Activated naive CD8-positive, alpha-beta T cell treated with anti-CD3 and anti-CD28 coated beads for 36 hours (primary cell): ENCODE measurements at regions not wholly inside any gene's neighbourhood (a gene's known extent, or its start where the extent isn't known, plus 50 kb on each side); places are given as distances from the start of the nearest gene placed in this dataset.

Source experiments
- DNase-seq: peaks from one replicate; pipeline ENCODE4 v3.0.0; 2021
- H3K27ac Mint-ChIP-seq: one replicate; pipeline ENCODE4 v1.8.0; 2022; ENCODE audit warnings: mild to moderate bottlenecking, moderate library complexity, mixed read lengths
- H3K27me3 Mint-ChIP-seq: one replicate; pipeline ENCODE4 v1.8.0; 2022; ENCODE audit warnings: mild to moderate bottlenecking, mixed read lengths
- H3K36me3 Mint-ChIP-seq: one replicate; pipeline ENCODE4 v1.8.0; 2021; ENCODE audit warnings: mild to moderate bottlenecking, mixed read lengths
- H3K4me1 Mint-ChIP-seq: one replicate; pipeline ENCODE4 v1.8.0; 2021; ENCODE audit warnings: mixed read lengths
- H3K4me3 Mint-ChIP-seq: one replicate; pipeline ENCODE4 v1.8.0; 2022; ENCODE audit warnings: mild to moderate bottlenecking, moderate library complexity, mixed read lengths
- H3K9me3 Mint-ChIP-seq: one replicate; pipeline ENCODE4 v1.8.0; 2022; ENCODE audit warnings: mixed read lengths

DNA sequence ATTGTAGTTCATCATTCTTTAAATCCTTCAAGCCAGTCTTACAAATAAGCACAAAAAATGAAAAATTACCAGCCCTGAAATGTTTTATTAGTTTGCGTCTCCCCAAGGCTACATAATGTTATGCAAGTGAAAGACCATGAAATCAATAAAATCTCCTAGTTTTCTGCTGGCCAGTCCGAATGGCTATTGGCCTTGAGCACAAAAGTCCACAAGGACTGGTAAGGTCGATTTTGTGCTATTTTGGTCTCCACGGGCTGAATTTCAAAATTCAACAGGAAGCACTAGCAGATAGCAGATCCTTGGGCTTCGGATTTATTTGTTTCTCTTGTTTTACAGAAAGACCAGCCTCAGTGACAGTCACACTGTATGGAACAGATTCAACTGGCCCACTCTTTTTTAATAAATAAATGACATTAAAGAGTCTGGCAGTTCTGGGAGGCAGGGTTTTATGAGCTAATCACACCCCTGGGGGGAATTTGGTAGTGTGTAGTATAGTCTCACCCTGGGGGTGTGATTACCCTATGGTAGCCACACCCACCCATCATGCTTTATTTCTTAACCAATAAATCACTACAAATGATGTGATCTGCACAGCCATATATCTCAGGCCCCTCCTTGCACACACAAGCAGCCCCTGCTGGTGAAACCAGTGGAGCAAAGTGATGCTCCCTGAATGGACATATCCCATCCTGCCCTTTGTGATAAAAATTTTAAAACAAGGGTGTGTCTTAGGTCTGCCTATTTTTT is 51.1 kb upstream of the TMEM33 start:
- no peak overlapping the region for H3K27ac Mint-ChIP-seq
- H3K36me3 Mint-ChIP-seq = no peaks in the 10 kb centered on the region
- peaks cover 51% of the 10 kb centered on the region for H3K27me3 Mint-ChIP-seq
- no peak overlapping the region for H3K4me3 Mint-ChIP-seq
- H3K4me1 Mint-ChIP-seq = peaks cover 19% of the 10 kb centered on the region
- H3K9me3 Mint-ChIP-seq = no peaks in the 10 kb centered on the region
- no peak for DNase-seq

DNA sequence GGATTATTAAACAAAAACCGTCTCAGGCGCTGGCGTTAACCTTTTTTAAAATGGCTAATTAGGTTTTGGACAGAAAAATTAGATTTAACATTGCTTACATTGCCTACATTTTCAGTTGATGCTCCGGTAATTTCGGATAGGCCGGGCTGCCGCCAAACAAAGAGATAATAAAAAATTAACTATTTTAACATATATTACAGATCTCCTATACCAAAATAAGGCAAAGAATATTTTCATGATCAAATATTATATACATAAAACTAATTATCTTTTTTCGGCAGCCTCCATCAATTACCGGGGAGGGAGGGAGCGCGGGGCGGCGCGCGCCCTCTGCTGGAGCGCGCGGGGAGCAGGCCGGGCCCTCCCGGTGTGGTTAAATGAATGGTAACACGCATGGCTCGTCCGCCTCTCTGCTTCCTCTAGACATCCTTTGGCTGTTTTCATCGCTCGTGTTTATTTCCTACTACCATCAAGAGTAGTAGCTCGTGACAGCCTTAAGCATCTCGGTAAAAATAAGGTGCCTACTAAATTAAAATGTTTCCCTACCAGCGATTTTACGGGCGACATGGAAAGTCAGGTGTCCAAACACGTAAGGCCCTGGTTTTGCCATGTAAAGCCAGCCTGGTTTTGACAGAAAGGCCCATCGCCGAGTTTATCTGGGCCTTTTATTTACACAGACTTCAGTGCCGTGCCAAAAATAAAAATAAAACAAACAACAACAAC is 52.4 kb upstream of the TMEM33 start:
- Mint-ChIP-seq H3K27me3 (peaks cover 62% of the 10 kb centered on the region), H3K4me1 (peaks cover 20% of the 10 kb centered on the region), H3K27ac (no peak overlapping the region), H3K9me3 (no peaks in the 10 kb centered on the region), H3K36me3 (no peaks in the 10 kb centered on the region), H3K4me3 (peak overlapping the region; percentile 50)
- peak; percentile 51 for DNase-seq

DNA sequence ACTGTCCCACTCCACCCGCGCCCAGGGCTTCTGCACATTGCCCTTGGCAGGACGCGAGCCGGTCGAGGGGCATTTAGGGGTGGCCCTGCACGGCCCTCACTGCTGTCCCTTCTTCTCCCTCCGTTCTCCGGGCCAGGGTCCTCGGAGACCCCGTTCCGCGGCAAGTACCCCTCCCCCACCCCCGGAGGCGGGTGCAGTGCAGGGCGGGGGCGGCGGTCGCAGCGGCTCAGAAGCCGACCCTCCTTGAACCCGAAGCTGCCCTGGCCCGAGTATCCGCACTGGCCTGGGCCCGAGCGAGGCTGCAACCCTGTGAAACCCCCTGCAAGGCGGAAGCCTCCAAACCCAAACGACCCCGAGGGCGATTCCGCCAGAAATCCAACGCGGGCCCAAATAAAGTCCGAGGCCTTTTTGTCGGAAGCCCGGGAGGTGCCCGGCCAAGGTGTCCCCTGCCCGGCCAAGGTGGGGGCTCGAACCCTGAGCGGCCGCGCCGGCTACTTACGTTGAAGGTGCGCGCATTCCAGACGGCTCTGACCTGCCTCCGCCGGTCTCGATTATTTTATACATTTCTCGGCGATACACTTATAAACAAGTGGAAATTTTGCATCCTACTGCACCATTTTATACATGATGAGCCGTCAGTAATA is 53.1 kb upstream of the TMEM33 start:
- Mint-ChIP-seq H3K9me3 (no peaks in the 10 kb centered on the region), H3K27me3 (peaks cover 67% of the 10 kb centered on the region), H3K27ac (no peak overlapping the region), H3K4me1 (peaks cover 20% of the 10 kb centered on the region), H3K36me3 (no peaks in the 10 kb centered on the region), H3K4me3 (peak overlapping the region; percentile 50)
- DNase-seq = no peak

DNA sequence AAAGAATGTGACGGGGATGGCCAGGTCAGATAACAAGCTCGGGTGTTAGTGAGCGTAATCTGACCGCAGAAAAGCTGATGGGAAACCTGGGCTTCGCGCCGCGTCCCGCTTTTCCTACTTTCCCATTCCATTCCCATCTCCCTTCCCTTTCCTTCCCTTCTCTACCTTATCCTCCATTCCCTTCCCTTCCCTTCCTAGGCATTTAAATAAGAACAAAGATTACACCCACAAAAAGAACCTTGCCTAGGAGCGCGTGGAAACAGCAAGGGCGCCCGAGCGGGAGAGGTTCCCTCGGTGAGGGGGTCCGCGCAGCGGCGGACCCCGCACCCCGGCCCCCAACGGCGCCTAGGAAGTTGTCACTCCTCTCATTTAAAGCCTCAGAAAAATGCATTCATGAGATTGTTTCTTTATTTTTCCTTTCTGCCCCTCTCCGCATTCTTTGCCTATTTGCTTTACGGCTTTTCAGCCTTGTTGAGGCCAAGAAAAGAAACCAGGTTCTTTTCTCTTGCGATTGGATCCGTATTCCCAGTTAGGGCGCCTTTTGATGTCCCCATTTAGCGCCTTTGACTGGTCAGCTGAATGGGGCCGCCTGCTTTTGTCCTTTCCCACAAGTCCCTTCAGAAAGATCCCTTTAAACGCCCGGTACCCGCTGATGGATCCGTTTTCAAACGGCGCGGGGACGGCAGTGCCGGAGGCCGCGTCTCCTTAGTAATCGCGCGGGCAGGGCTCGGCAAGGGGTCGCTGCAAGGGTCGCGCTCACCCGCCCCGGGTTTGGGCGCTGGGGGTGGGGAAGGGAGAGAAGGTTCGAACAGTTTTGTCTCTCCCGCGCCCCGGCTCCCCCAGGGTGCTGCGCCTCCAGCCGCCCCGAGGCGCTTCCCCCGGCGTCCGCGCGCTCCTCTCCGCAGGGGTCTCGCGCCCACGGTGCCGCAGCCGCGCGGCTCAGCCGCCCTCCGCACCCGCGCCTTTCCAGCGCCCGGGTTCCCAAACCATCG is 54.1 kb upstream of the TMEM33 start:
- Mint-ChIP-seq H3K36me3 (no peaks in the 10 kb centered on the region), H3K4me3 (peak overlapping the region; percentile 57), H3K27ac (no peak overlapping the region), H3K9me3 (no peaks in the 10 kb centered on the region), H3K27me3 (peaks cover 71% of the 10 kb centered on the region), H3K4me1 (peaks cover 20% of the 10 kb centered on the region)
- no peak for DNase-seq

DNA sequence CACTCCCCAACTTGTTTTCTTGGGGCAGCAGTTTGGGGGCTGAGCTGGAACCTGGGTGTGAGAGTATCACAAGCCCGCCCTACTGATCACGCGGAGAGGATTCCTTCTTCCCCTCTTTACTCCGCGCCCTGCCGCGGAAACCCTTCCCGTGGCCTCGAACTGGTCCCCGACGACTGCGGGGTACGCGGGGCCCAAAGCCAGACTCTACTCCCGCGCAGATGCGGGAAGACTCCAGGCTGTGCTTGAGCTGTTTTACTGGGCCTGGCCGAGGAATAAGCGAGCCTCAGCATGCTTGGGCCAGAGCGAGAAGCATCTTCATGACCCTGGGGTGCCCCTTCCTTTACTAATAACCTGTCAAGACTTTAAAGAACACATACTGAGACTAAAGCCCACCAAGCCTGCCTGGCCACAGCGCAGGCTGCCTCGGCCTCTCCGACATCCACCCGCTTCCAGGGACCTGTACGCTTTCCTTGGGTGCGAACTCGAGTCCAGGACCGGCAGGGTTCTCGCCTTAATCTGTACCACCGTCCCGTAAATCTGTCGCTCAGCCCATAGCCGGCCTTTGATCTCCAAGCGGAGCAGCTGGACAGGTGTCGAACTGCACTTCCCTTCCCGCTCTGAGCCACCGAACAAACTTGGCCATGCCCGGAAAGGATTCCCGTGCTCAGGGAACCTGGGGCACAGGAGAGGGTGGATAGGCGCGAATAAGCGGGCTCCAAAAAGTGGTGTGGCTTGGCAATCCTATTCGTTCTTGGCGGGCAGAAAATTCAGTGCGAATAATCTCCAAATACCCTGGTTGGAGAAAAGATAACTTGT is 55.0 kb upstream of the TMEM33 start:
- DNase-seq = no peak
- Mint-ChIP-seq H3K27me3 (peaks cover 80% of the 10 kb centered on the region), H3K4me1 (peaks cover 20% of the 10 kb centered on the region), H3K36me3 (no peaks in the 10 kb centered on the region), H3K9me3 (no peaks in the 10 kb centered on the region), H3K27ac (no peak overlapping the region), H3K4me3 (no peak overlapping the region)

DNA sequence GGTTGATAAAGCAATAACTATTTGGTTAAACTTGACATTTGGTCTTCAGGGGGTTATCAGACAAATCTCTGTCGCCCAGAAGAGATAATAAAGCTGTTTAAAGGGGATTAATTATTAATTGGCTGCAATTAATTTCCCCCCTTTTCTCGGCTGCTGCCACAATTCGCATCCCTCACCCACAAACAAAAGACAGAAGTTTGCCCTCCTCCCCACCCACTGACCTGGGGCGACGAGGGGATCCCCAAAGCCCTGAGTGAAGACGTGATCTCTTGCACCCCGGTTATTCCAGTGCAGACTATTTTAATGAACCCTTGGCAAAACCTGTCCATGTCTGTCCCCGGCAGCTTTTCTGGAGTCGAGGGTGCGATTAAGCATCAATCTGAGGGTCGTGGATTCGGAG is 55.7 kb upstream of the TMEM33 start:
- Mint-ChIP-seq H3K36me3 (no peaks in the 10 kb centered on the region), H3K27me3 (peaks cover 87% of the 10 kb centered on the region), H3K27ac (no peak overlapping the region), H3K9me3 (no peaks in the 10 kb centered on the region), H3K4me1 (peaks cover 20% of the 10 kb centered on the region), H3K4me3 (no peak overlapping the region)
- DNase-seq = no peak

DNA sequence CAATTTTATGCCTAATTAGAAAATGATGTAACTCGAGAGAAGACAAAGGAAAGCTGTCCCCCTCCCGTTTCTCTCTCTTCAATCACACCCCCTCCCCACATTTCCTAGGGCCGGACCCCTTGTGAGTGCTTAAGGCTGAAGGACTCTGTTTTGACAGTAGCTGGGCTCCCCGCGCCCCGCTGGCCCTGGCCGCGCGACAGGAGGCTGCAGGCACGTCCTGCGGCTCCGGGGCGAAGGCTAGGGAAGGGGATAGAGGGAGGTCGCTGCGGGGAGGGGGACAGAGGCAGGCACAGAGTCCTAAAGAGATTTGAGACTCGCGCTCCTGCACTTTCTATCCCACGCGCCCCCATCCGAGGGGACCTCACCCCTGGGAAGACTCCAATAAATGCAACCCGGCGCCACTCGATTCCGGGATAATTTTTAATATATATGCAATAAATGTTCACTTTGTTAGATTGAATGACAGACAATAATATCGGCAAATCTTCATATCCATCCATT is 56.2 kb upstream of the TMEM33 start:
- peaks cover 92% of the 10 kb centered on the region for H3K27me3 Mint-ChIP-seq

DNA sequence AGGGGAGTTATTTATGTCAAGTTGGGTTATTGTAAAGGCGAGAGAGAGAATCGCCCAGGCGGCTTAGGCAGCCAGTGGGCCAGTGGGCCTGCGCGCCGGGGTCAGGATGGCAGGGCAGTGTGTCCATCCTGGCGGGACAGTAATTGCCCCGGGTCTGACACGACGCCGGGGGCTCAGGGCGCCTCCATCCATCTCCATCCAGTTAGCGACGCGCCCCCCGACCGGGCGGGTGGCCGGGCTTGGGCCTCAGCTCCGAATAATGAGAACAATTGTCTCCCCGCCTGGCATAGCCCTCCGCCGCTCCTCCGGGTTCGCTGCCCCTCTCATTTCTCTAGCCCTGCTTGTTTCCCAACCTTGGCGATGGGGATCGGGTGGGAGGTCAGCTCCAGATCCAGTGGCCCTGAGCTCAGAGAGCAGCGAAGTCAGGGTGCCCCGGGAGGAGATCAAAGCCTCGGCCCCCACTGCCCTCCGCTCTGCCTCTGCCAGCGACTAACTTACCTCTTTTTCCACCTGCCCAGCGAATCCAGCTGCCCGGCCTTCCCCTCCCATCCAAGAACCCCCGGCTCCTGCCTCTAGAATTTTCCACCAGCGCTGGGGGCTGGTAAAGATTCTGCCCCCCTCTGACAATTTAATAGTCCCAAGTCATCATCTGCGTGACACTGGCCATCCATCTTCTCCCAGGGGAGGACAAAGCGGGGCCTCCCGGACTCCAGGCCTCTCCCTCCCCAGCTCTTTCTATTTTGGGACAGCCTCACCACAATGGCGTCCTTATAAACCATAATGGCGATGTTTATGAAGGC is 56.9 kb upstream of the TMEM33 start:
- Mint-ChIP-seq H3K4me1 (peaks cover 20% of the 10 kb centered on the region), H3K4me3 (no peak overlapping the region), H3K27me3 (peaks cover 95% of the 10 kb centered on the region), H3K9me3 (no peaks in the 10 kb centered on the region), H3K27ac (no peak overlapping the region), H3K36me3 (no peaks in the 10 kb centered on the region)
- no peak for DNase-seq

More for the DNA sequence above, 56.2 kb upstream of the TMEM33 start:
- H3K9me3 Mint-ChIP-seq = no peaks in the 10 kb centered on the region
- no peak overlapping the region for H3K27ac Mint-ChIP-seq
- peaks cover 20% of the 10 kb centered on the region for H3K4me1 Mint-ChIP-seq
- DNase-seq = no peak
- no peaks in the 10 kb centered on the region for H3K36me3 Mint-ChIP-seq
- H3K4me3 Mint-ChIP-seq = no peak overlapping the region

DNA sequence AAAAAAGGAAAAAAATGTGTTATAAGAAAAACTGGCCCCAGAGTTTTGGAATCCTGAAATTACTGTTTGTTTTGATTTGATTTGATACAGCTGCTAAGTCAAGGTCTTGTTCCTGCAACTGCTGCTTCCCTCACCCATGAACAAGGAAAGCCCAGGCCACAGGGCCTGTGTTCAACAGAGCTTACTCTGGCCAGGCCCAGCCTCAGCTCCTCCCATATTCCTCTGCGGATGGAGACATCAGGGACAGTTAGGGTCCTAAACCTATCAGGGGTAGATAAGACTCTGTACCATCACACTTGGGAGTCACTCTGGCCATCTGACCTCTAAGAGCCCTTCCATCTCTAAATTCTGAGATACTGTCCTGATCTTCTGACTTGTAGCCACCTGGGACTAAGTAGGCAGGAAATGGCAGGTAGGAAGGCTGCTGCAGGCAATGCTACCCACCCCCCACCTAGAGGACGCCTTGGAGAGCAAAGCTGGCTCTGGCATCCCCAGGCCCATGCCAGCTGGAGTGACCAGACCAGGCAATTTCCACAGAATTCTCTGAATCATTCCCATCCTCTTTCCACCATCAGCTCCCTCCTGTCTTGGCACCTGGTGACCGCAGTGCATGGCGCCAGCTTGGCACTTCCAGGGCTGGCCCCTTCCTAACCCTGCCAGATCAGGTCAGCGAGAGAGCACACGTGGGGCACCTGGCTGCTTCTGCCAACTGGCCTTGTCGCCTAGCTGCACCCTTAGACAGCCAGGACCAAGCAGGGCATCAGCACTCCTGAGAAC is 58.0 kb upstream of the TMEM33 start:
- Mint-ChIP-seq H3K27me3 (peaks cover 99% of the 10 kb centered on the region), H3K4me3 (no peak overlapping the region), H3K27ac (no peak overlapping the region), H3K36me3 (no peaks in the 10 kb centered on the region), H3K9me3 (no peaks in the 10 kb centered on the region), H3K4me1 (peaks cover 18% of the 10 kb centered on the region)
- no peak for DNase-seq

DNA sequence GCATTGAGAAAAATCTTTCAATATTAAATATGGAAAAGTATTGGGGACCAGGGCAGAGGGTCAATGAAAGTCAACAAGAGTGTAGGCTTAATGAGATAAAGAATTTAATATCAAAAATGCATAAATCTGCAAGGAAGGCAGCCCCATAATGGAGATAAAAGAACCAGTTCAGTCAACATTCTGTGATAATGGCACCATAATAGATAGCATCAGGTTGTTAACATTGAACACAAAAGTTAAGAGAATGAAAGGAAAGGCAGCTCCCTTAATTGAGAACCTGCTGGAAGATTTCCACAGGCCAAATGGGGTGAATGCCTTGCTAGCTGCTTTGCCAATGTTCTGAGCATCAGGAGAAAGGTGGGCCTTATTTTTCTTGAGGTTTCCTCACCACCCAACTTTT is 60.4 kb upstream of the TMEM33 start:
- peaks cover 98% of the 10 kb centered on the region for H3K27me3 Mint-ChIP-seq
- H3K4me3 Mint-ChIP-seq = no peak overlapping the region
- no peaks in the 10 kb centered on the region for H3K36me3 Mint-ChIP-seq
- peaks cover 6% of the 10 kb centered on the region for H3K4me1 Mint-ChIP-seq
- no peaks in the 10 kb centered on the region for H3K9me3 Mint-ChIP-seq
- no peak for DNase-seq
- no peak overlapping the region for H3K27ac Mint-ChIP-seq

DNA sequence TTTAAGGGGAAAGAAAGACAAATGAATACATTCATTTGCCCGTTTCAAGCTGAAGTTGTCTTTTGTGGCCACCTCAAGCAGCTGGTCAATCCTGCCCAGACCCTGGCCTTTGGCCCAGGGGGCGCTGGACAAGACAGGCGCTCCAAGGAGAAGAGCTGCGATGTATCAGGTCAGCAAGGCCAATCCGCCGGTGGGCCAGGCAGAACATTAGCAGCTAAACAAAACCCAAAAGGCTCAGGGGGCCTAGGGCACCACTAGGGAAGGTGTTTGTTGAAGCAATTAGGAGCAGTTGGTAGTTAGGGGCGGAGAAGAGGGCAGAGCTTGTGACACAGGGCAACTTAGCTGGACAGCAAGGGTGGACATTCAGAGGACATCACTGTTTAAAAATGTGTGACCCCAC is 60.8 kb upstream of the TMEM33 start:
- Mint-ChIP-seq H3K36me3 (no peaks in the 10 kb centered on the region), H3K27me3 (peaks cover 96% of the 10 kb centered on the region), H3K27ac (no peak overlapping the region), H3K4me1 (peaks cover 3% of the 10 kb centered on the region), H3K4me3 (no peak overlapping the region), H3K9me3 (no peaks in the 10 kb centered on the region)
- DNase-seq = no peak

DNA sequence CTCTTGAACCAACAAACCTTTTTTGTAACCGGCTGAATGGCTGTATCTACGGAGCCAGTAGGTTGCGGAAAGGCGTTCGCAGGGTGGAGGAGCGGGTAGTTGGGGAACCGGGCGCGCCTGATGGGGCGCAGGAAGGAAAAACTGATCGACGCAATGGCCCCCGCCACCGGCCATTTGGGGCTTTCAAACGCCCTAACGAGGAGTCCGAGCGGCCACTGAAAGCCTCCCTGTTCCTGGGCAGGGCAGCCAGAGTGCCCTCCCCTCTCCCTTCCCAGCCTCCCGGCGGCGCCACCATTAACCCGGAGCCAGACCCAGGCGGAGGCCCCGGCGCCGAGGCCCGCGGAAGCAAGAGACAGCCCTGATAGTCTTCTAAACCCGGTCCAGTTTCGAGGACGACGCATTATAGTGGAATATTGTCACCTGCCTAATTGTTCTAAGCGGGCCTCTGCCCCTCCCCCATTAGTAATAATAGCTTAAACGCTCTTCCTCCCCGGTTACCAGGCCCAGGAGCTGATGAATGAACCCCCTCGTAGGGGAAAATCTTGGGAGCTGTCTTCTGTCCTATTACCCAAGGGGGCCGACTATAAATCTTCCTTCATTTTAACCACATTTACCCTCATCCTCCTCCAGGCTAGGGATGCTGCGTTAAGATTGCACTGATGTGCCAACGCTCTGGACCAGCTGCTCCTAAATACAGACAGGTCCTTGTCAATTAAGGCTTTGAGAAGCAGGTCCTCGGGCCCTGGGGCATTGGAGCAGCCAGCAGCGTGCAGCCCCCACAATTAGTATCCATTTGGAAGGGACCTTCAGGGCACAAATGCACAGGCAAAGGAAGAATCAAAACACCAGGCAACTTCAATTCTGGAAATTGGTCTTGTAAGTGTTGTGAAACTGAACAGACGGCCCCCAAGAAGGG is 61.6 kb upstream of the TMEM33 start:
- no peak overlapping the region for H3K4me3 Mint-ChIP-seq
- H3K9me3 Mint-ChIP-seq = no peaks in the 10 kb centered on the region
- DNase-seq = no peak

More for the DNA sequence above, 61.6 kb upstream of the TMEM33 start:
- no peak overlapping the region for H3K27ac Mint-ChIP-seq
- no peaks in the 10 kb centered on the region for H3K36me3 Mint-ChIP-seq
- peaks cover 95% of the 10 kb centered on the region for H3K27me3 Mint-ChIP-seq
- H3K4me1 Mint-ChIP-seq = peaks cover 2% of the 10 kb centered on the region
